HT1080 (cell line): ENCODE measurements at regions not wholly inside any gene's neighbourhood (a gene's known extent, or its start where the extent isn't known, plus 50 kb on each side); places are given as distances from the start of the nearest gene placed in this dataset.
A peak's percentile ranks its signal among the peaks of the same experiment; 100 is the strongest.
"Not testable (repeated sequence)": the region's sequence is repeated elsewhere in the genome, so short reads cannot be mapped to it uniquely, and the experiment has no call there.

Experiments used
- DNase-seq: peaks from one replicate; pipeline ENCODE4 v3.0.0-alpha.2; 2015; ENCODE audit warnings: low read depth

DNA sequence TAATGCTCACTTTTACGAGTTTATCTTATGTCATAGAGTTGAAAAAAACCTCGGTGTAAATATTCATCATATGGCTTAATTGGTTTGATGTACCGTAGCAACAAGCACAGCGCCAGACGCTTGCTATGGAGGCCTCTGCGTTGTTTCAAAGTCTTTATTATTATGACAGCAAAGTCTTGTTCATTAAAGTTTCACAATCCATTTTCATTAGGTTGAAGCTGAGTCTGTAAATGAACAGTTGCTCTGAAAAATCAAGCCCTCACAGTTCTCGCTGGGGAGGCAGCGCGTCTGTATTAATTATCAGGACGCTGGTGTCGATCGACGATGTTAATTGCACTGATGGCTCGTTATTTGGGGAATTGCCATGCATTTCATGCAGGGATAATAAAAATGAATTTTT lies 185.6 kb downstream of the INSC start:
- DNase-seq = no peak

DNA sequence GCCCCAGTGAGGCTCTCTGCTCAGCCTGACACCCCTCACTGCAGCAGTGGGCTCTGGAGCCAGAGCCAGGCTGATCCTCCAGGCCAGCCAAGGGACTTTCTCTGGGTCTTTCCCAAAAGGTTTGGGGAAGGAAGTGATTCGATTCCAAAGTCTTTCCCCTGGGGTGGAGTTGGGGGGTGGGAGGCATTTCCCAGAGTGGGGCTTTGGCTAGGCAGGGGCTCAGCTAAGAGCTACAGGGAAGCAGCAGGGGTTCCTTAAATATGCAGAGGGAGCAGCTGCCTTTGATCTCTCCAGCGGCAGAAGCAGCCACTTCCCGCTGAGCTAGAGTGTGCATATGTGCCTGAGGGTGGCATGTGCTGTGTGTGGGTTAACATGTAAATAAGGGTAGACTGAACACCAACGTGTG lies 192.9 kb downstream of the INSC start:
- DNase-seq = no peak

DNA sequence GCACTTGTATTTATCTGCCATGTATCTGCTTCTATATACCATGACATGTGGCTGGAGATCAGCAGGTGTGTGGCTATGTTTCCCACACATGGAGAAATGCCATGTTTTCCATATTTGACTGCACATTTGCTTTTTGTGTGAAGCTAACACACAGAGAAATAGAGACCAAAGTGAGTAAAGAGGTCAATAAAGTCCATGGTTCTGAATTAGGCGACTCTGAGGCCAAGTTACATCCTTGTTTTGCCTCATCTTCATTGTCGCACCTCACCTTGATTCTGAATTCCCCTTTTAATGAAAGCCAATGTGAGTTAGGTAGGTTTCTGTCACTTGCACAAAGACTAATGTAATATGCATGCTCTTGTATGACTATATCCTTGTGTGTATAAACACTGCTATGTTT lies 194.1 kb downstream of the INSC start:
- DNase-seq = no peak

GRCh38 chr11:15309296-15309695 lies 194.6 kb downstream of the INSC start:
- DNase-seq = no peak

GRCh38 chr11:15313862-15314261 lies 199.1 kb downstream of the INSC start:
- DNase-seq = no peak

GRCh38 chr11:15318814-15319213 lies 204.1 kb downstream of the INSC start:
- DNase-seq = no peak

GRCh38 chr11:15326520-15326919 lies 211.8 kb downstream of the INSC start:
- no peak for DNase-seq

DNA sequence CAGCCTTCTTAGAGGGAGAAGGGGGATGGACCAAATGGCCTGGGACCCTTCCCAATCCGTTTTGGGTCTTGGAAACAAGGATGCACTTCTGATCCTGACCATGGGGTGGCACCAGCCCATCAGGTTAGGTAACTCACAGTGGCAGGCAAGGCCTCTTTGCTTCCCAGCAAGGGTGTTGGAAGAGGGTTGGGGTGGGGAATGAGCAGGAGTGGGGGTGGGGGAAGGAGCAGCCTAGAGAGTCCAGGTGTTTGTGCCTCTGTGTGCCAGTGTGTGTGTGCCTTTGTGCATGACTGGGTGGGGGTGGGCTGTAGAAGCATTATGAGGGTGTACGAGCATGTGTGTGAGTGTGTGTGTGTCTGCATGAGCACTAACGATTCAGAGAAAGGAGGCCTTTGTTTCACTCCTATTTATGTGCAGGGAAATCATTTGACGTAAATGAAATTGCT lies 213.1 kb downstream of the INSC start:
- DNase-seq = peak; percentile 4

GRCh38 chr11:15333407-15333806 lies 218.7 kb downstream of the INSC start:
- no peak for DNase-seq

DNA sequence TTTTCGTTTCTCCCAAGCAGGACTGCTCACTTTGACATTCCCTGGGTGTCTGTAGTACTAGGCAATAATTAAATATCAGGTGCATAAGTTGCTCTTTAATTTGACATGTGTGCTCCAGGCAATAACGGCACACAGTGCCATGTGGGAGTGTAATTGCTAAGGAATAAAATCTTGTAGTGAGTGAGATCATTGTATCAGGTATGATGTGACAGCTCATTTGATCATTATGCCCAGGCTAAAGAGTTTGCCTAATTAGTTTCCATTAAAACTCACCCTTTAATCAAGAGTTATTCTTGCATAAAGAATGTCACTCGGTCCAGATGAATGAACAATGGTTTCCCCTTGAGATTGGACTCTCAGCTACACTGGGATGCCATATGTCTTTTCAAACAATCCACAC lies 220.0 kb downstream of the INSC start:
- no peak for DNase-seq

GRCh38 chr11:15336021-15336420 lies 221.3 kb downstream of the INSC start:
- no peak for DNase-seq

GRCh38 chr11:15339302-15339701 lies 224.6 kb downstream of the INSC start:
- DNase-seq = no peak

DNA sequence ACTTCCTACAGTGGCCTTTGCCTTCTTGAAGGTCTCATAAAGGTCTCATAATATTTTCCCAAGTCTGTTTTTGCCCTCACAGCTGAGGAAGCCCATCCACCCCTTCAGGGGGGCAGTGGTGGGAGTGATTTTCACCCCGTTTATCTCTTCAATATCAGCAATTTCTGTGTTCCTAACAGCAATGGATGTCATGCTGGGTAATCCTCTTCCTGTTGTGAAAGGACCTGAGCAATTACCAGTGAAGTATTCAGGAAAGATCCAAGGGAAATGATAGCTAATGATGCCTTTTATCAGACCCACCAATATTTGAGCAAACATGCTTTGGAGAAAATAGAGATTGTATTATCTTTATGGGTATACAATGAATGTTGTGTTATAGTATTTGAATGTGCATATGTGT lies 226.9 kb downstream of the INSC start:
- no peak for DNase-seq

- DNase-seq = no peak
Measured at GRCh38 chr11:15342163-15342562, 227.4 kb downstream of the INSC start.

DNA sequence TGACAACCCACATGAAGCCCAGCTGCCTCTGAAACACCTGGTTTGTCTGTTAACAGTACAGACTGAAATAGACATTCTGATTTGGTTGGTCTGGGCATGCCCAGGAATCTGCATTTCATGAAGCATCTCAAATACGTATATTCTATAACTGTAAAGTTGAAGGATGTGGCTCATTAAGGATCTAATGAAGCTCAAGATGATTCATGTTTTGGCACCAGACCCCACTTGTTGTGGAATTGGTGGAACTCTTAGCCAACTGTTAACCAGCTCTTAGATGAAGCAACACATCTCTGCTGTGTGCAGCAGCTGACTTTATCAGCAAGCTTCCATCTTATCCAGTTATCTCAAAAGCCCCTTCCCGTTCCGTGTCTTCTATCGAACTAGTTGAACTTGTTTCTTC lies 232.2 kb downstream of the INSC start:
- DNase-seq = no peak

DNA sequence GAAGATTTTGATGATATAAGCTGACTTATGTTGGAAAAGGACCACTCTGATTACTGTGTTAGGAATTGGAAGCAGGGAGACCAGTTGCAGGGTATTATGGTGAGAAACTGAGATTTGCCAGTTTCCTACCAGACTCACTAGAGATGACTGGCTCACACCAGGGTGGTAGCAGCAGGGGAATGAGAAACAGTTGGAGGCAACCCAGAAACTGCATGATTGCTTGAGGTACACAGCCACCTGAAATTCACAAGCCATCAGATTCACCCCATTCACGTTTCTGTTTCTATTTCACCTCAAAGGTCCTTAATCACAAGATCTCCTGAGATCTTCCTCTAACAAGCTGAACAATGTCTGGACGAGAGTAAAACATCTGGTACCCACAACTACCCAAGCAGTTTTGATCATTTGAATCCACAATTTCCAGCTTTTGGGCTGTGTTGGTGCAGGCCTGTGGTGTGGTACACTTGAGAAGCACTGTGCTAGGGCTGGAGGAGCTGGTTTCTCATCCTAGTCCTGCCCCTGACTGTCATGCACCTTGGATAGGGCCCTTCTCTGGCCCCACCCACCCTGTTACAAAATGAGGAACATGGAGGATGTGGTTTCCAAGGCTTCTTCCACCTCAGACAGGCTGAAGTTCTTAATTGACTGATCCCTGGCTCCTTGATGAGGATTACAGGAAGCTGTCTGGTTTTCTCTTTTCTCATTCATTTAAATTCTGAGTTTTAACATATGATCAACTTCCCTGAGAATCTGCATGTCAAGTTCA lies 233.4 kb downstream of the INSC start:
- DNase-seq = no peak

- no peak for DNase-seq
Measured at GRCh38 chr11:15349413-15349812, 234.7 kb downstream of the INSC start.

GRCh38 chr11:15361316-15361715 lies 246.6 kb downstream of the INSC start:
- no peak for DNase-seq

GRCh38 chr11:15365286-15365685 lies 250.6 kb downstream of the INSC start:
- not testable (repeated sequence) for DNase-seq

DNA sequence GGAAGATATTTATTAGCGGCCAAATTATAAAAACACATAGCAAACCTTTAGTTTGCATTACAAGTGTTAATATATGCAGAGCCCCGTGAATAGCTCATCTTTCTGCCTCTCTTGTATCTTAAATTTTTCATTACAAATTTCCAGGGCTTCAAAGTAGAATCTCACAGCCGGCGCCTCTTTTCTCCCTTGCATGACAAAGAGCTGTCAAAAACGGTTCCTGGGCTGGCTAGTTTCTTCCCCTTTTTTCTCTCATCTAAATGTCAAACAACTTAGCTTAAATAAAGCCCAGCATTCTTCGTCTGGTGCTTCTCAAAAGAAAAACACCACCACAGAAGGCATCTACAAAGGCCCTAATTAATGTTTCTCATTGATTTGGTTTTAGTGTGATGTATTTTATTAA lies 253.0 kb downstream of the INSC start:
- DNase-seq = no peak

- no peak for DNase-seq
Measured at GRCh38 chr11:15370495-15371147, 255.9 kb downstream of the INSC start.

DNA sequence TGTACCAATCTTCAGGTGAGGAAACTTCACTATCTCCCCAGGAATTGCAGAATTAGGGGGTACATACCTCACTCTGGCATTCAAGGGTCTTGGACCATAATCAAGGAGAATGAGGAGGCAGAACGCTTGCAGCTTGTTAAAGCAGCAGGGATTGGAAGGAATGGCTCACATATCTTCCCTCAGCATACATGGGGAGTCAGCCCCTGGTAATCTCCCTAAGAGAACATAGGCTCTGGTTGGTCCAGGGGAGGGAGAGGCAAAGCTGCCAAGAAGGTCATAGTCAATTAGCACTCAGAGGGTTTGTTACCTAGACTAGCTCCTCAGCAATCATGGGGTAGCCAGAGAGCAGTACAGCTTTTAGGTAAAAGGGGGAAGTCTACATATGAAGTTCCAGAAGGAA lies 256.8 kb downstream of the INSC start:
- DNase-seq = no peak

- no peak for DNase-seq
Measured at GRCh38 chr11:15374418-15374817, 259.7 kb downstream of the INSC start.
